Prostate gland (tissue), 2 donors: ENCODE measurements at regions not wholly inside any gene's neighbourhood (a gene's known extent, or its start where the extent isn't known, plus 50 kb on each side); places are given as distances from the start of the nearest gene placed in this dataset.

Source experiments
- CTCF ChIP-seq, 4 experiments: fragments of 200-600 bp in 2 of 4; fragments of 450-650 bp in 2 of 4; sonication (generic) in 2 of 4; IDR thresholded peaks; 1 replicate in 3 of 4; 2 replicates in 1 of 4; pipeline ENCODE4 v1.5.1; 2016 to 2019; ENCODE audit warnings: antibody characterized with exemption in 4 of 4, mild to moderate bottlenecking in 2 of 4, moderate library complexity in 2 of 4
- POLR2A ChIP-seq: fragments of 450-650 bp; IDR thresholded peaks from one replicate; pipeline ENCODE4 v1.6.1; 2016; ENCODE audit warnings: antibody characterized with exemption, mild to moderate bottlenecking
- POLR2AphosphoS5 ChIP-seq: sonication (generic); formaldehyde crosslinking; IDR thresholded peaks from one replicate; pipeline ENCODE4 v1.6.1; 2017; ENCODE audit warnings: antibody characterized with exemption

GRCh38 chr14:43041207-43041606, 1434.5 kb downstream of the LRFN5 start:
- TF ChIP-seq CTCF (IDR thresholded peaks at IDR 0.05) (no peak), POLR2A (no peak), POLR2AphosphoS5 (no peak)
